ENCODE measurements at regions not wholly inside any gene's neighbourhood (a gene's known extent, or its start where the extent isn't known, plus 50 kb on each side); places are given as distances from the start of the nearest gene placed in this dataset.

GRCh38 chr5:26828294-26828693, 210.1 kb downstream of the CDH9 start:
- DNase-seq: no peak

- DNase-seq: no peak
These were observed 225.2 kb downstream of the CDH9 start for GRCh38 chr5:26813235-26813634.

- DNase-seq: no peak
These were observed 225.7 kb downstream of the CDH9 start for GRCh38 chr5:26812714-26813113.

GRCh38 chr5:26807231-26808199, 230.9 kb downstream of the CDH9 start:
- DNase-seq: no peak

GRCh38 chr5:26805076-26805475, 233.3 kb downstream of the CDH9 start:
- no peak for DNase-seq

- no peak for DNase-seq
These were observed 235.4 kb downstream of the CDH9 start for GRCh38 chr5:26802944-26803343.

- DNase-seq: no peak
These were observed 247.0 kb downstream of the CDH9 start for GRCh38 chr5:26791433-26791832.

- DNase-seq: no peak
These were observed 247.4 kb downstream of the CDH9 start for GRCh38 chr5:26791021-26791420.

- no peak for DNase-seq
These were observed 275.2 kb downstream of the CDH9 start for GRCh38 chr5:26763215-26763614.

- DNase-seq: no peak
These were observed 276.9 kb downstream of the CDH9 start for GRCh38 chr5:26761446-26761845.

- peak; percentile 39 for DNase-seq
These were observed 277.3 kb downstream of the CDH9 start for GRCh38 chr5:26761045-26761444.

GRCh38 chr5:26757941-26758340, 280.4 kb downstream of the CDH9 start:
- no peak for DNase-seq

- DNase-seq: no peak
These were observed 288.6 kb downstream of the CDH9 start for GRCh38 chr5:26749829-26750228.

- DNase-seq: no peak
These were observed 298.2 kb downstream of the CDH9 start for GRCh38 chr5:26740182-26740581.

GRCh38 chr5:26737348-26738265, 300.8 kb downstream of the CDH9 start:
- no peak for DNase-seq

GRCh38 chr5:26727916-26728315, 310.5 kb downstream of the CDH9 start:
- DNase-seq: no peak

- DNase-seq: no peak
These were observed 318.6 kb downstream of the CDH9 start for GRCh38 chr5:26719803-26720202.

- peak; percentile 12 for DNase-seq
These were observed 337.5 kb downstream of the CDH9 start for GRCh38 chr5:26700759-26701384.

- DNase-seq: no peak
These were observed 345.4 kb downstream of the CDH9 start for GRCh38 chr5:26692952-26693351.

- no peak for DNase-seq
These were observed 346.9 kb downstream of the CDH9 start for GRCh38 chr5:26691486-26691885.

GRCh38 chr5:26690511-26690910, 347.9 kb downstream of the CDH9 start:
- no peak for DNase-seq

GRCh38 chr5:26681861-26682260, 356.5 kb downstream of the CDH9 start:
- DNase-seq: no peak

GRCh38 chr5:26674846-26675245, 363.5 kb downstream of the CDH9 start:
- peak; percentile 13 for DNase-seq

Data from retina (tissue), 1 donor.